ENCODE measurements at regions not wholly inside any gene's neighbourhood (a gene's known extent, or its start where the extent isn't known, plus 50 kb on each side); places are given as distances from the start of the nearest gene placed in this dataset.
A peak's percentile ranks its signal among the peaks of the same experiment; 100 is the strongest.

GRCh38 chr13:95447814-95448213, 104.7 kb upstream of the CLDN10 start:
- Histone ChIP-seq H3K18ac (ENCODE audit: extremely low read depth, low read length) (peak overlapping the region; percentile 1; the same call in 1 of the 2 replicates), H3K4ac (replicated peaks; ENCODE audit: insufficient read length, low read depth, low read length) (no peak overlapping the region), H4K5ac (ENCODE audit: insufficient read length, low read depth, low read length) (no peak overlapping the region), H3K4me1 (replicated peaks in 1 of 4; ENCODE audit: control insufficient read depth in 3 of 4, insufficient read depth in 4 of 4, low read length in 3 of 4) (peaks cover 4 to 10% (median 6%) of the 10 kb centered on the region in 4 experiments; a peak in 6 of 7 replicates), H4K91ac (replicated peaks; ENCODE audit: insufficient read length, low read length) (peak overlapping the region; percentile 60), H3K27me3 (replicated peaks in 1 of 4; ENCODE audit: control insufficient read depth in 3 of 4, extremely low read depth in 1 of 4, insufficient read depth in 3 of 4, low read length in 3 of 4) (no peaks in the 10 kb centered on the region), H3K56ac (replicated peaks; ENCODE audit: insufficient read length, low read depth, low read length) (no peak overlapping the region), H2BK20ac (ENCODE audit: low read length) (peak overlapping the region; percentile 16; the same call in 1 of the 2 replicates), H2BK5ac (ENCODE audit: low read depth, low read length) (peak overlapping the region; percentile 32; the same call in 1 of the 2 replicates), H3K23me2 (ENCODE audit: low read depth, low read length) (peaks cover 2% of the 10 kb centered on the region), H3K4me2 (ENCODE audit: insufficient read depth in 1 of 2, low read depth in 2 of 2, low read length in 2 of 2) (0 out of 4 replicates have a peak overlapping the region, but pooled peaks of 1 of the 2 experiments have one; percentile 24), H2BK12ac (ENCODE audit: low read depth, low read length) (no peak overlapping the region), H3K79me1 (ENCODE audit: low read depth, low read length) (no peaks in the 10 kb centered on the region), H3K79me2 (ENCODE audit: control insufficient read depth in 1 of 2, insufficient read depth in 2 of 2, low read length in 2 of 2) (no peaks in the 10 kb centered on the region), H2AFZ (ENCODE audit: low read length) (no peak overlapping the region), H3K27ac (ENCODE audit: low read depth, low read length) (no peak overlapping the region), H3K14ac (ENCODE audit: insufficient read length) (peak overlapping the region; percentile 58), H4K8ac (ENCODE audit: extremely low read depth, insufficient read depth, low read length) (no peak overlapping the region), H3K4me3 (ENCODE audit: extremely low read depth in 1 of 4, insufficient read depth in 2 of 4, low read depth in 3 of 4, low read length in 4 of 4) (no peak overlapping the region), H3K9me3 (ENCODE audit: insufficient read depth in 2 of 2, low read depth in 1 of 2, low read length in 1 of 2) (no peaks in the 10 kb centered on the region), H4K20me1 (replicated peaks in 1 of 2; ENCODE audit: control insufficient read depth in 1 of 2, insufficient read depth in 2 of 2, low read length in 2 of 2) (no peaks in the 10 kb centered on the region), H3K9ac (replicated peaks in 1 of 4; ENCODE audit: extremely low read depth in 1 of 4, low read depth in 3 of 4, low read length in 3 of 4) (no peak overlapping the region), H3K36me3 (ENCODE audit: control insufficient read depth in 2 of 4, insufficient read depth in 4 of 4, low read length in 3 of 4) (no peaks in the 10 kb centered on the region), H2BK15ac (ENCODE audit: low read length) (no peak overlapping the region), H2BK120ac (replicated peaks; ENCODE audit: low read depth, low read length) (no peak overlapping the region), H2AK5ac (ENCODE audit: low read depth, low read length) (0 out of 2 replicates have a peak overlapping the region, but pooled peaks have one; percentile 83), H3K23ac (ENCODE audit: insufficient read length) (no peak overlapping the region)
- ChIA-PET CTCF (ENCODE audit: partially characterized antibody) (interaction anchor here (0.8 to 5.6 kb wide), 8 partner anchors 9 to 258 kb away, joined by 3 to 19 read pairs (median 6); no protein-coding TSS in a partner anchor), POLR2A (ENCODE audit: partially characterized antibody) (interaction anchor here (2.3 kb wide), 1 partner anchor 10 kb away, joined by 4 read pairs; no protein-coding TSS in a partner anchor)
- DNase-seq (ENCODE audit: low read depth in 1 of 2, low spot score in 2 of 2) (no peak), FAIRE-seq (no peak)
- TF ChIP-seq SP2 (IDR thresholded peaks at IDR 0.05; ENCODE audit: low read length): no peak
- TF ChIP-seq FOSL1 (IDR thresholded peaks at IDR 0.05; ENCODE audit: insufficient read depth, low read depth, low read length): no peak
- no peak for TF ChIP-seq HDAC6 (IDR thresholded peaks at IDR 0.05; ENCODE audit: low read depth, low read length)
- TF ChIP-seq SUZ12 (IDR thresholded peaks at IDR 0.05; ENCODE audit: low read length): no peak
- TF ChIP-seq ATF3 (IDR thresholded peaks at IDR 0.05; ENCODE audit: insufficient read depth, low read depth, low read length): no peak
- TF ChIP-seq RAD21 (IDR thresholded peaks at IDR 0.05 in 1 of 2, conservative IDR thresholded peaks at IDR 0.05 in 1 of 2; ENCODE audit: low read depth in 2 of 2, low read length in 2 of 2): no peak
- no peak for TF ChIP-seq CBX5 (IDR thresholded peaks at IDR 0.05; ENCODE audit: low read depth, low read length)
- TF ChIP-seq PHF8 (conservative IDR thresholded peaks at IDR 0.05; ENCODE audit: low read depth, low read length): no peak
- TF ChIP-seq KDM4A (IDR thresholded peaks at IDR 0.05; ENCODE audit: low read depth, low read length, severe bottlenecking): no peak
- TF ChIP-seq BACH1 (IDR thresholded peaks at IDR 0.05; ENCODE audit: low read length): no peak
- no peak for TF ChIP-seq ATF2 (IDR thresholded peaks at IDR 0.05; ENCODE audit: low read length)
- 77% methylated on average over 8 of the region's 8 CpGs; no CpG with 5 or more reads in 1 of the 2 experiments for WGBS, 2 experiments (ENCODE audit: extremely low coverage in 1 of 2, insufficient coverage in 1 of 2, insufficient read length in 1 of 2, insufficient replicate concordance in 2 of 2, low coverage in 1 of 2, low lambda C conversion rate in 2 of 2, missing lambda C conversion rate in 1 of 2)

Data from H1 (cell line).